Kidney capillary endothelial cell (primary cell): ENCODE measurements at regions not wholly inside any gene's neighbourhood (a gene's known extent, or its start where the extent isn't known, plus 50 kb on each side); places are given as distances from the start of the nearest gene placed in this dataset.

Experiments
- DNase-seq: peaks from one replicate; pipeline ENCODE4 v3.0.0-alpha.2; 2018; ENCODE audit warnings: low spot score

GRCh38 chr9:73565026-73565425 is 413.4 kb downstream of the ANXA1 start:
- no peak for DNase-seq

- no peak for DNase-seq
Observed at GRCh38 chr9:73565833-73566465, 414.3 kb downstream of the ANXA1 start.

GRCh38 chr9:73566627-73567026 is 415.0 kb downstream of the ANXA1 start:
- DNase-seq = no peak

- no peak for DNase-seq
Observed at GRCh38 chr9:73573235-73573634, 421.6 kb downstream of the ANXA1 start.

- no peak for DNase-seq
Observed at GRCh38 chr9:73575101-73576060, 423.7 kb downstream of the ANXA1 start.

- no peak for DNase-seq
Observed at GRCh38 chr9:73577848-73578247, 426.2 kb downstream of the ANXA1 start.

- DNase-seq = no peak
Observed at GRCh38 chr9:73579823-73580222, 428.2 kb downstream of the ANXA1 start.

- DNase-seq = no peak
Observed at GRCh38 chr9:73583576-73583975, 431.9 kb downstream of the ANXA1 start.

GRCh38 chr9:73595036-73595545 is 443.4 kb downstream of the ANXA1 start:
- no peak for DNase-seq

GRCh38 chr9:73596321-73596720 is 444.7 kb downstream of the ANXA1 start:
- no peak for DNase-seq

GRCh38 chr9:73597039-73597438 is 445.4 kb downstream of the ANXA1 start:
- DNase-seq = no peak

- no peak for DNase-seq
Observed at GRCh38 chr9:73597771-73598170, 446.1 kb downstream of the ANXA1 start.

- no peak for DNase-seq
Observed at GRCh38 chr9:73609381-73609780, 457.7 kb downstream of the ANXA1 start.

GRCh38 chr9:73611032-73611431 is 459.4 kb downstream of the ANXA1 start:
- no peak for DNase-seq

- DNase-seq = no peak
Observed at GRCh38 chr9:73613092-73613701, 461.5 kb downstream of the ANXA1 start.

- no peak for DNase-seq
Observed at GRCh38 chr9:73615557-73615956, 463.9 kb downstream of the ANXA1 start.

GRCh38 chr9:73617586-73617985 is 465.9 kb downstream of the ANXA1 start:
- no peak for DNase-seq

- no peak for DNase-seq
Observed at GRCh38 chr9:73640971-73641370, 489.3 kb downstream of the ANXA1 start.

- DNase-seq = no peak
Observed at GRCh38 chr9:73643379-73644013, 491.8 kb downstream of the ANXA1 start.

- DNase-seq = no peak
Observed at GRCh38 chr9:73647560-73647959, 495.9 kb downstream of the ANXA1 start.

- DNase-seq = no peak
Observed at GRCh38 chr9:73649552-73649951, 497.9 kb downstream of the ANXA1 start.

GRCh38 chr9:73655363-73655762 is 503.7 kb downstream of the ANXA1 start:
- no peak for DNase-seq
